GM12878 (cell line): ENCODE measurements at regions not wholly inside any gene's neighbourhood (a gene's known extent, or its start where the extent isn't known, plus 50 kb on each side); places are given as distances from the start of the nearest gene placed in this dataset.

Experiments used
- ATAC-seq: fragments of 200-7000 bp; cut with Tn5 transposase; 3 replicates; pipeline ENCODE4 v1.9.1; 2020; ENCODE audit warnings: mild to moderate bottlenecking, moderate library complexity
- BruUV-seq: library from RNA; stranded (reverse); fragments of 400-500 nt; replicated peaks from 2 replicates; lab custom pipeline; 2021; lab: Mats Ljungman, UMichigan
- CTCF ChIA-PET: fragments of 300-600 bp; sonication (Branson Sonifier 250); formaldehyde crosslinking; extraction: SDS; loops from one replicate; lab custom pipeline; 2021; ENCODE audit warnings: inconsistent platforms; lab: Yijun Ruan, JAX
- POLR2A ChIA-PET: fragments of 350-600 bp; formaldehyde crosslinking; extraction: SDS; loops from one replicate; lab custom pipeline; 2021; ENCODE audit warnings: inconsistent platforms; lab: Charles Lee
- RAD21 ChIA-PET: fragments of 300-600 bp; sonication (Branson Sonifier 250); formaldehyde crosslinking; loops from one replicate; lab custom pipeline; 2023; ENCODE audit warnings: antibody characterized with exemption; ENCODE audit not compliant: unreplicated experiment; lab: Charles Lee
- SMC1A ChIA-PET: fragments of 300-600 bp; sonication (Branson Sonifier 250); formaldehyde crosslinking; loops from one replicate; lab custom pipeline; 2023; ENCODE audit not compliant: unreplicated experiment, uncharacterized antibody; lab: Charles Lee
- DNase-seq: peaks from one replicate; pipeline ENCODE4 v3.0.0-alpha.2; 2011; ENCODE audit warnings: low read depth, low spot score
- FAIRE-seq: peaks from 3 replicates; lab custom pipeline; 2011; peaks lifted over from hg19 to GRCh38; lab: Jason Lieb, UNC
- H2AFZ ChIP-seq: 2 replicates; pipeline ENCODE4 v1.6.0; 2011; ENCODE audit warnings: low read depth, low read length, control low read depth; ENCODE audit not compliant: control insufficient read depth
- H3K27ac ChIP-seq: 2 replicates; pipeline ENCODE4 v1.5.1; 2011; ENCODE audit warnings: control low read depth; ENCODE audit not compliant: control insufficient read depth, insufficient read depth
- H3K27me3 ChIP-seq, 2 experiments: replicated peaks in 1 of 2; 2 replicates each; pipeline versions ENCODE4 v1.6.0 to v1.6.1; 2011; ENCODE audit warnings: low read length in 1 of 2; ENCODE audit not compliant: control insufficient read depth in 2 of 2, insufficient read depth in 2 of 2
- H3K36me3 ChIP-seq, 2 experiments: 2 replicates each; pipeline ENCODE4 v1.5.1; 2011; ENCODE audit warnings: low read length in 1 of 2; ENCODE audit not compliant: control insufficient read depth in 2 of 2, insufficient read depth in 2 of 2
- H3K4me1 ChIP-seq: 2 replicates; pipeline ENCODE4 v1.6.1; 2011; ENCODE audit warnings: mild to moderate bottlenecking, low read length, moderate library complexity, mixed read lengths; ENCODE audit not compliant: control insufficient read depth, insufficient read depth
- H3K4me2 ChIP-seq: 2 replicates; pipeline ENCODE4 v1.6.0; 2011; ENCODE audit warnings: control low read depth; ENCODE audit not compliant: control insufficient read depth, insufficient read depth
- H3K4me3 ChIP-seq: fragments of 200-600 bp; sonication (generic); 2 replicates; pipeline ENCODE4 v1.5.1; 2016
- H3K79me2 ChIP-seq: 2 replicates; pipeline ENCODE4 v1.6.0; 2011; ENCODE audit warnings: low read length; ENCODE audit not compliant: control insufficient read depth, insufficient read depth
- H3K9ac ChIP-seq: 2 replicates; pipeline ENCODE4 v1.8.0; 2011; ENCODE audit warnings: low read length, control low read depth, mixed read lengths; ENCODE audit not compliant: control insufficient read depth, insufficient read depth
- H3K9me3 ChIP-seq: replicated peaks from 3 replicates; pipeline ENCODE4 v1.5.1; 2011; ENCODE audit warnings: mild to moderate bottlenecking, low read length; ENCODE audit not compliant: control insufficient read depth, insufficient read depth
- H4K20me1 ChIP-seq: 2 replicates; pipeline ENCODE4 v1.6.0; 2011; ENCODE audit not compliant: control insufficient read depth, insufficient read depth
- CHD2 ChIP-seq: IDR thresholded peaks from 2 replicates; pipeline ENCODE4 v1.6.1; 2011; ENCODE audit warnings: low read depth, low read length, improper control_type of control experiment, borderline replicate concordance
- ESRRA ChIP-seq: IDR thresholded peaks from 2 replicates; pipeline ENCODE4 v1.6.1; 2012; ENCODE audit warnings: mild to moderate bottlenecking, low read length, improper control_type of control experiment
- GATAD2B ChIP-seq: fragments of 450-650 bp; conservative IDR thresholded peaks from 2 replicates; pipeline ENCODE4 v1.6.1; 2017; ENCODE audit warnings: low read depth, mild to moderate bottlenecking, moderate library complexity
- HDAC2 ChIP-seq: fragments of 200-600 bp; sonication (generic); IDR thresholded peaks from 2 replicates; pipeline ENCODE4 v1.6.1; 2017
- KAT2A ChIP-seq: conservative IDR thresholded peaks from 2 replicates; pipeline ENCODE4 v1.6.1; 2011; ENCODE audit warnings: low read depth, low read length; ENCODE audit not compliant: control insufficient read depth
- LARP7 ChIP-seq: fragments of 450-650 bp; IDR thresholded peaks from 2 replicates; pipeline ENCODE4 v1.6.1; 2017; ENCODE audit warnings: mild to moderate bottlenecking
- MTA3 ChIP-seq: IDR thresholded peaks from 2 replicates; pipeline ENCODE4 v1.6.1; 2012; ENCODE audit warnings: low read length, inconsistent platforms, borderline replicate concordance
- NFIC ChIP-seq: IDR thresholded peaks from 2 replicates; pipeline ENCODE4 v1.6.1; 2012; ENCODE audit warnings: low read depth, mild to moderate bottlenecking, inconsistent platforms, low read length, moderate library complexity
- POLR2A ChIP-seq: IDR thresholded peaks from 2 replicates; pipeline ENCODE4 v1.6.1; 2011; ENCODE audit warnings: low read depth, mild to moderate bottlenecking, low read length
- SMAD1 ChIP-seq: fragments of 450-650 bp; IDR thresholded peaks from 2 replicates; pipeline ENCODE4 v1.6.1; 2018; ENCODE audit warnings: mild to moderate bottlenecking, low read depth; ENCODE audit not compliant: partially characterized antibody
- TAF1 ChIP-seq: IDR thresholded peaks from 2 replicates; pipeline ENCODE4 v1.6.1; 2011; ENCODE audit warnings: mild to moderate bottlenecking, low read depth, low read length, borderline replicate concordance
- ZNF274 ChIP-seq: IDR thresholded peaks from one replicate; pipeline ENCODE4 v1.8.0; 2011; ENCODE audit not compliant: insufficient read length, insufficient read depth
- WGBS: methylation state at CpG from one replicate; pipeline ENCODE4 v1.1.6; 2016; ENCODE audit warnings: low lambda C conversion rate; ENCODE audit not compliant: insufficient replicate concordance, insufficient coverage; ENCODE audit errors: missing lambda C conversion rate; 5-methylcytosine and 5-hydroxymethylcytosine counted together
- in situ Hi-C: fragments of 300-500 bp; cut with MboI; formaldehyde crosslinking; loops from 9 replicates; pipeline ENCODE4 v1.14.3; 2018; ENCODE audit warnings: mixed read lengths
- intact Hi-C: fragments of 100-400 bp; cut with micrococcal nuclease; formaldehyde crosslinking; loops from one replicate; pipeline ENCODE4 v1.14.2; 2022; ENCODE audit not compliant: unreplicated experiment
- TF ChIP-seq, protein P1 (sequence below): fragments of 450-650 bp; IDR thresholded peaks from 2 replicates; pipeline ENCODE4 v1.6.1; 2017; ENCODE audit warnings: mild to moderate bottlenecking

DNA sequence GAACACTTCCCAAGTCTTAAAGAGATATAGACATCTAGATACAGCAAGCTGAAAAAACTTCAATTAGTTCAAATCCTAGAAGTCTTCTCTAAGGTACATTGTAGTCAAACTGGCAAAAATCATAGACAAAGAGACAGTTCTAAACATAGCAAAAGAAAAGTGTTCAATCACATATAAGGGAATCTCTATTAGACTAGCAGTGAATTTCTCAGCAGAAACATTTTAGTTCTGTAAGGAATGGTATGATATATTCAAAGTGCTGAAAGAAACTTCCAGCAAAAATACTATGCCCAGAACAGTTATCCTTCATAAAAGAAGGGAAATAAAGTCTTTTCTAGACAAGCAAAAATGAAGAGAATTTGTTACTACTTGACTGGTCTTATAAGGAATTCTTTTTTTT, 186.3 kb upstream of the SYNCRIP start:
- no peak overlapping the region for H3K4me2 ChIP-seq
- intact Hi-C loops = no loop called here
- H3K27ac ChIP-seq = no peak overlapping the region
- H3K4me1 ChIP-seq = no peaks in the 10 kb centered on the region
- TF ChIP-seq POLR2A = no peak
- CTCF ChIA-PET = interaction anchor here (0.6 kb wide), 1 partner anchor 1237 kb away, joined by 3 read pairs; no protein-coding TSS in a partner anchor
- no peaks in the 10 kb centered on the region; the same call in 2 of the 3 replicates for H3K9me3 ChIP-seq
- SMC1A ChIA-PET = no interaction called here
- no peak overlapping the region for H2AFZ ChIP-seq
- H3K27me3 ChIP-seq = no peaks in the 10 kb centered on the region
- no peaks in the 10 kb centered on the region for H3K36me3 ChIP-seq
- no peaks in the 10 kb centered on the region for H4K20me1 ChIP-seq
- H3K4me3 ChIP-seq = no peak overlapping the region
- no peak overlapping the region for H3K9ac ChIP-seq
- BruUV-seq = no TSS peak
- H3K79me2 ChIP-seq = no peaks in the 10 kb centered on the region
- ATAC-seq (no peak), FAIRE-seq (no peak), DNase-seq (no peak)
- POLR2A ChIA-PET = no interaction called here
- in situ Hi-C loops = no loop called here
- RAD21 ChIA-PET = no interaction called here

DNA sequence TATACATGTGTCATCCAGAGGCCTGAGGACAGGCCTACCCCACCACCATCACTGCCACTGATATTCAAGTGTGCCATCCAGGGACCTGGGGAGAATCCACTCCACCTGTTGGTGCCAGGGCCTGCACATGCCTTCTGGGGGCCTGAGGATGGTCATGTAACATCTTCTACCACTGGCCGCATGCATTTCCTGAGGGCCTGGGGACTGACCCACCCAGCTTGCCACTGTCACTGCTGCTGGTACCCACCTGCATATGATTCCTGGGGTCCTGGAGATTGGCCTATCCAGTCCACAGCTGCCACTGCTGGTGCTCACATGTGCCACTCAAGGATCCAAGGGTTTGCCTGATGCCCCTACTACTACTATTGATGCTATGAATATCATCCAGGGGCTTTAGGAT, 184.3 kb upstream of the SYNCRIP start:
- Histone ChIP-seq H3K4me1 (no peaks in the 10 kb centered on the region), H3K9me3 (no peaks in the 10 kb centered on the region; the same call in 2 of the 3 replicates), H3K9ac (no peak overlapping the region), H3K27ac (no peak overlapping the region), H2AFZ (no peak overlapping the region), H3K27me3 (no peaks in the 10 kb centered on the region), H3K36me3 (no peaks in the 10 kb centered on the region), H4K20me1 (no peaks in the 10 kb centered on the region), H3K79me2 (no peaks in the 10 kb centered on the region), H3K4me3 (no peak overlapping the region), H3K4me2 (no peak overlapping the region)
- WGBS = 47% methylated on average over 1 of the region's 1 CpG
- no peak for DNase-seq
- CTCF ChIA-PET = no interaction called here
- in situ Hi-C loops = no loop called here
- RAD21 ChIA-PET = no interaction called here
- no TSS peak for BruUV-seq
- TF ChIP-seq TAF1 (no peak), SMAD1 (no peak), KAT2A (no peak), GATAD2B (no peak), HDAC2 (no peak), CHD2 (no peak), ZNF274 (no peak), LARP7 (no peak), NFIC (no peak), MTA3 (no peak), ESRRA (no peak)
- TF ChIP-seq, protein P1, sequence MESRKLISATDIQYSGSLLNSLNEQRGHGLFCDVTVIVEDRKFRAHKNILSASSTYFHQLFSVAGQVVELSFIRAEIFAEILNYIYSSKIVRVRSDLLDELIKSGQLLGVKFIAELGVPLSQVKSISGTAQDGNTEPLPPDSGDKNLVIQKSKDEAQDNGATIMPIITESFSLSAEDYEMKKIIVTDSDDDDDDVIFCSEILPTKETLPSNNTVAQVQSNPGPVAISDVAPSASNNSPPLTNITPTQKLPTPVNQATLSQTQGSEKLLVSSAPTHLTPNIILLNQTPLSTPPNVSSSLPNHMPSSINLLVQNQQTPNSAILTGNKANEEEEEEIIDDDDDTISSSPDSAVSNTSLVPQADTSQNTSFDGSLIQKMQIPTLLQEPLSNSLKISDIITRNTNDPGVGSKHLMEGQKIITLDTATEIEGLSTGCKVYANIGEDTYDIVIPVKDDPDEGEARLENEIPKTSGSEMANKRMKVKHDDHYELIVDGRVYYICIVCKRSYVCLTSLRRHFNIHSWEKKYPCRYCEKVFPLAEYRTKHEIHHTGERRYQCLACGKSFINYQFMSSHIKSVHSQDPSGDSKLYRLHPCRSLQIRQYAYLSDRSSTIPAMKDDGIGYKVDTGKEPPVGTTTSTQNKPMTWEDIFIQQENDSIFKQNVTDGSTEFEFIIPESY = no peak
- SMC1A ChIA-PET = no interaction called here
- intact Hi-C loops = no loop called here
- no peak for ATAC-seq
- FAIRE-seq = no peak
- POLR2A ChIA-PET = no interaction called here
